ENCODE measurements at regions not wholly inside any gene's neighbourhood (a gene's known extent, or its start where the extent isn't known, plus 50 kb on each side); places are given as distances from the start of the nearest gene placed in this dataset.

DNA sequence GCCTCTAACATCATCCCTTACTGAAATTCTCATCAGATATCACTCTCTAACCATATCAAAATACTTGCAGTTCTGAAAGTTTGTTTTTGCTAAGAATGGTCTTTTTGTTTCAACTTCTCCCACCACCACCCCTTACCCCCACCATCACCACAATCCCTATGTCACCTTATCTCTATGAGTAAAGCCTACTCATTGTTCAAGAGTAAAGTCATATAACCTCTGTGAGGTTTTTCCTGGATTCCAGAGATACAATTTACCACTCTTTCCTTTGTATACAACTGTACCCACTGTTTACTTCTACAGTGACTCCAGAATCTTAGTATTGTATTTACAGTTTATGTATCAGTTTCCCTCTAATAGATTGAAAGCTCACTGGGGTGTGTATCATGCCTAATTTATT is 158.0 kb upstream of the PCDH10 start:
- TF ChIP-seq POLR2A (IDR thresholded peaks at IDR 0.05) (no peak), POLR2AphosphoS5 (IDR thresholded peaks at IDR 0.05) (no peak), EP300 (IDR thresholded peaks at IDR 0.05) (no peak)
- TF ChIP-seq, protein P1, sequence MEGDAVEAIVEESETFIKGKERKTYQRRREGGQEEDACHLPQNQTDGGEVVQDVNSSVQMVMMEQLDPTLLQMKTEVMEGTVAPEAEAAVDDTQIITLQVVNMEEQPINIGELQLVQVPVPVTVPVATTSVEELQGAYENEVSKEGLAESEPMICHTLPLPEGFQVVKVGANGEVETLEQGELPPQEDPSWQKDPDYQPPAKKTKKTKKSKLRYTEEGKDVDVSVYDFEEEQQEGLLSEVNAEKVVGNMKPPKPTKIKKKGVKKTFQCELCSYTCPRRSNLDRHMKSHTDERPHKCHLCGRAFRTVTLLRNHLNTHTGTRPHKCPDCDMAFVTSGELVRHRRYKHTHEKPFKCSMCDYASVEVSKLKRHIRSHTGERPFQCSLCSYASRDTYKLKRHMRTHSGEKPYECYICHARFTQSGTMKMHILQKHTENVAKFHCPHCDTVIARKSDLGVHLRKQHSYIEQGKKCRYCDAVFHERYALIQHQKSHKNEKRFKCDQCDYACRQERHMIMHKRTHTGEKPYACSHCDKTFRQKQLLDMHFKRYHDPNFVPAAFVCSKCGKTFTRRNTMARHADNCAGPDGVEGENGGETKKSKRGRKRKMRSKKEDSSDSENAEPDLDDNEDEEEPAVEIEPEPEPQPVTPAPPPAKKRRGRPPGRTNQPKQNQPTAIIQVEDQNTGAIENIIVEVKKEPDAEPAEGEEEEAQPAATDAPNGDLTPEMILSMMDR (IDR thresholded peaks at IDR 0.05): no peak

Data from sigmoid colon (tissue), 4 donors.